K562 (cell line): ENCODE measurements at regions not wholly inside any gene's neighbourhood (a gene's known extent, or its start where the extent isn't known, plus 50 kb on each side); places are given as distances from the start of the nearest gene placed in this dataset.

Experiments
- ATF1 ChIP-seq, 2 experiments: fragments of 450-650 bp in 1 of 2; IDR thresholded peaks; 2 replicates each; pipeline ENCODE4 v1.6.1; 2016; ENCODE audit warnings: missing compliant biosample characterization in 1 of 2, missing genetic modification characterization in 1 of 2
- JUND ChIP-seq, 2 experiments: IDR thresholded peaks; 2 replicates in 1 of 2; 3 replicates in 1 of 2; pipeline ENCODE4 v1.6.1; 2011; ENCODE audit warnings: borderline replicate concordance in 2 of 2, low read depth in 2 of 2, low read length in 2 of 2, improper control_type of control experiment in 1 of 2, missing biosample characterization in 1 of 2, missing genetic modification characterization in 1 of 2, missing genetic modification reagents in 1 of 2
- TF ChIP-seq, protein P1 (sequence below), 3 experiments: IDR thresholded peaks in 2 of 3; conservative IDR thresholded peaks in 1 of 3; 2 replicates each; pipeline ENCODE4 v1.5.1; 2011 to 2012; ENCODE audit warnings: low read length in 3 of 3, mild to moderate bottlenecking in 3 of 3, control low read depth in 2 of 3, improper control_type of control experiment in 1 of 3, inconsistent platforms in 1 of 3, low read depth in 1 of 3, mixed read lengths in 1 of 3, moderate library complexity in 1 of 3; ENCODE audit not compliant: insufficient read depth in 2 of 3
- TF ChIP-seq, protein P2 (sequence below): fragments of 450-650 bp; IDR thresholded peaks from 2 replicates; pipeline ENCODE4 v1.6.1; 2016; ENCODE audit warnings: antibody characterized with exemption

DNA sequence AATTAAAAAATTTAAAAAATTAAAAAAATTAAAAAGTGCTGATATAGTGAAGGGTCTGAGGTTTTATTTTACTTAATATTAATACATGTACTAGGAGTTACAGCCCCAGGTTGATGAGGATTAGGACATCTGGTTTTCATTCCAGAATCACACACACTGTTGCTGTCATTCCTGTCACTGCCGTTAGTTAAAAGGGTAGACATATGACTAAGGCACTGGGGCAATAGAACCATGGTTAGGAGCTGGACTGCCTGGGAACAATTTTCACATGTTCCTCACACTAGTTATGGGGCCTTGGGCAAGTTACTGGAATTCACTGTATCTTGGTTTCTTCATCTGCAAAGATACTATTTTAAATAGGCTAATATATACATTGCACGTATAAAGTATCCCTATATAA, 191.8 kb upstream of the DPYD start:
- TF ChIP-seq JUND (IDR thresholded peaks at IDR 0.05; ENCODE audit: borderline replicate concordance, low read depth, low read length), result no peak
- no peak for TF ChIP-seq JUND (tag; IDR thresholded peaks at IDR 0.05; ENCODE audit: borderline replicate concordance, low read depth, low read length)
- TF ChIP-seq ATF1 (CRISPR knock-in tag; IDR thresholded peaks at IDR 0.05), result no peak
- TF ChIP-seq ATF1 (tag; IDR thresholded peaks at IDR 0.05), result no peak
- TF ChIP-seq, protein P1, sequence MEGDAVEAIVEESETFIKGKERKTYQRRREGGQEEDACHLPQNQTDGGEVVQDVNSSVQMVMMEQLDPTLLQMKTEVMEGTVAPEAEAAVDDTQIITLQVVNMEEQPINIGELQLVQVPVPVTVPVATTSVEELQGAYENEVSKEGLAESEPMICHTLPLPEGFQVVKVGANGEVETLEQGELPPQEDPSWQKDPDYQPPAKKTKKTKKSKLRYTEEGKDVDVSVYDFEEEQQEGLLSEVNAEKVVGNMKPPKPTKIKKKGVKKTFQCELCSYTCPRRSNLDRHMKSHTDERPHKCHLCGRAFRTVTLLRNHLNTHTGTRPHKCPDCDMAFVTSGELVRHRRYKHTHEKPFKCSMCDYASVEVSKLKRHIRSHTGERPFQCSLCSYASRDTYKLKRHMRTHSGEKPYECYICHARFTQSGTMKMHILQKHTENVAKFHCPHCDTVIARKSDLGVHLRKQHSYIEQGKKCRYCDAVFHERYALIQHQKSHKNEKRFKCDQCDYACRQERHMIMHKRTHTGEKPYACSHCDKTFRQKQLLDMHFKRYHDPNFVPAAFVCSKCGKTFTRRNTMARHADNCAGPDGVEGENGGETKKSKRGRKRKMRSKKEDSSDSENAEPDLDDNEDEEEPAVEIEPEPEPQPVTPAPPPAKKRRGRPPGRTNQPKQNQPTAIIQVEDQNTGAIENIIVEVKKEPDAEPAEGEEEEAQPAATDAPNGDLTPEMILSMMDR (IDR thresholded peaks at IDR 0.05 in 2 of 3, conservative IDR thresholded peaks at IDR 0.05 in 1 of 3; ENCODE audit: insufficient read depth in 2 of 3, low read depth in 1 of 3, low read length in 3 of 3), result no peak
- TF ChIP-seq, protein P2, sequence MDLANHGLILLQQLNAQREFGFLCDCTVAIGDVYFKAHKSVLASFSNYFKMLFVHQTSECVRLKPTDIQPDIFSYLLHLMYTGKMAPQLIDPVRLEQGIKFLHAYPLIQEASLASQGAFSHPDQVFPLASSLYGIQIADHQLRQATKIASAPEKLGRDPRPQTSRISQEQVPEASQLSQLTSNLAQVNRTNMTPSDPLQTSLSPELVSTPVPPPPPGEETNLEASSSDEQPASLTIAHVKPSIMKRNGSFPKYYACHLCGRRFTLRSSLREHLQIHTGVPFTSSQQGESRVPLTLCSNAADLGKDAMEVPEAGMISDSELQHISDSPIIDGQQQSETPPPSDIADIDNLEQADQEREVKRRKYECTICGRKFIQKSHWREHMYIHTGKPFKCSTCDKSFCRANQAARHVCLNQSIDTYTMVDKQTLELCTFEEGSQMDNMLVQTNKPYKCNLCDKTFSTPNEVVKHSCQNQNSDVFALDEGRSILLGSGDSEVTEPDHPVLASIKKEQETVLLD, result no peak
